Transverse colon (tissue), 4 donors: ENCODE measurements at regions not wholly inside any gene's neighbourhood (a gene's known extent, or its start where the extent isn't known, plus 50 kb on each side); places are given as distances from the start of the nearest gene placed in this dataset.

Source experiments
- EP300 ChIP-seq: sonication (generic); formaldehyde crosslinking; IDR thresholded peaks from one replicate; pipeline ENCODE4 v1.6.1; 2017; ENCODE audit warnings: antibody characterized with exemption, low read depth
- POLR2A ChIP-seq: fragments of 450-650 bp; IDR thresholded peaks from one replicate; pipeline ENCODE4 v1.6.1; 2016; ENCODE audit warnings: antibody characterized with exemption, mild to moderate bottlenecking, moderate library complexity
- POLR2AphosphoS5 ChIP-seq, 3 donors: sonication (generic); formaldehyde crosslinking; IDR thresholded peaks; one replicate each; pipeline ENCODE4 v1.6.1; 2016; ENCODE audit warnings: antibody characterized with exemption in 3 of 3
- TF ChIP-seq, protein P1 (sequence below), 5 experiments: fragments of 200-600 bp in 3 of 5; fragments of 450-650 bp in 2 of 5; sonication (generic) in 3 of 5; IDR thresholded peaks; 1 replicate in 2 of 5; 2 replicates in 3 of 5; pipeline ENCODE4 v1.5.1; 2016 to 2017; ENCODE audit warnings: antibody characterized with exemption in 5 of 5, inconsistent platforms in 3 of 5, mild to moderate bottlenecking in 2 of 5, moderate library complexity in 1 of 5

DNA sequence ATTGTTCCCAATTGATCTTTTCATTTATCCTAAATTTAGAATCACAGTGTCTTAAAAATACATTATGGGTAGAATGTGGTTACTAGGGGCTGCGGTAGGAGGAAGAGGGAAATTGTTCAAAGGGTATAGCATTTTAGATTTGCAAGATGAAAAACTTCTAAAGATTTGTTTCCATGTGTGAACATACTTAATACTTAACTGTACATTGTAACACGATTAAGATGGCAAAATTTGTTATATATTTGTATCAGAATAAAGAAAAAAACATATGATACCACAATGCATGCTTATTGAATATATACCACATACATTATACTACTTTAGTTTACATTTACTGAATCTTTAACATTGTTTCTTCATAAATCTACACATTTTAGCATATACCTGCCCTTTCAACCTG, 677.3 kb upstream of the PCDH20 start:
- TF ChIP-seq, protein P1, sequence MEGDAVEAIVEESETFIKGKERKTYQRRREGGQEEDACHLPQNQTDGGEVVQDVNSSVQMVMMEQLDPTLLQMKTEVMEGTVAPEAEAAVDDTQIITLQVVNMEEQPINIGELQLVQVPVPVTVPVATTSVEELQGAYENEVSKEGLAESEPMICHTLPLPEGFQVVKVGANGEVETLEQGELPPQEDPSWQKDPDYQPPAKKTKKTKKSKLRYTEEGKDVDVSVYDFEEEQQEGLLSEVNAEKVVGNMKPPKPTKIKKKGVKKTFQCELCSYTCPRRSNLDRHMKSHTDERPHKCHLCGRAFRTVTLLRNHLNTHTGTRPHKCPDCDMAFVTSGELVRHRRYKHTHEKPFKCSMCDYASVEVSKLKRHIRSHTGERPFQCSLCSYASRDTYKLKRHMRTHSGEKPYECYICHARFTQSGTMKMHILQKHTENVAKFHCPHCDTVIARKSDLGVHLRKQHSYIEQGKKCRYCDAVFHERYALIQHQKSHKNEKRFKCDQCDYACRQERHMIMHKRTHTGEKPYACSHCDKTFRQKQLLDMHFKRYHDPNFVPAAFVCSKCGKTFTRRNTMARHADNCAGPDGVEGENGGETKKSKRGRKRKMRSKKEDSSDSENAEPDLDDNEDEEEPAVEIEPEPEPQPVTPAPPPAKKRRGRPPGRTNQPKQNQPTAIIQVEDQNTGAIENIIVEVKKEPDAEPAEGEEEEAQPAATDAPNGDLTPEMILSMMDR (IDR thresholded peaks at IDR 0.05) = no peak
- TF ChIP-seq POLR2A (no peak), POLR2AphosphoS5 (IDR thresholded peaks at IDR 0.05) (no peak), EP300 (no peak)
